Suppressor macrophage treated with lipopolysaccharide for 4 hours (primary cell): ENCODE measurements at regions not wholly inside any gene's neighbourhood (a gene's known extent, or its start where the extent isn't known, plus 50 kb on each side); places are given as distances from the start of the nearest gene placed in this dataset.

Experiments used
- DNase-seq: peaks from one replicate; pipeline ENCODE4 v3.0.0-alpha.2; 2020

GRCh38 chr6:53974941-53975340 is 136.3 kb upstream of the MLIP start:
- no peak for DNase-seq

- no peak for DNase-seq
These were observed 135.2 kb upstream of the MLIP start for GRCh38 chr6:53975941-53976615.

DNA sequence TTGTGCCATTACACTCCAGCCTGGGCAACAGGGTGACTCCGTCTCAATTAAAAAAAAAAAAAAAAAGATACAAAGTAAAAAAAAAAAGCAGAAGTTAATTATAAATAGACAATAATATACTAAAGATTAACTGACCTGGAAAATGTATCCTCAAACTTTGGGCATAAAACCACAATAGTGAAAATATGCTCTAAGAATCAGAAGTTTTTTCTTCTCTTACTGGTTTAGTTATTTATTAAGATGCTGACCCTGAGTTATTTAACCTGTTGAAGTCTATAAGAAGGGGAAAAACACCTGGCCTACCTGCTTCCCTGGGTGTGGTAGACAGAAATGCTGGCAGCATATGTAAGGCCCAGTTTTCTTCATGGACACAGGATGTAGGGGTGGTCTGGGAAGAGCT is 133.7 kb upstream of the MLIP start:
- DNase-seq = no peak

GRCh38 chr6:53979468-53980067 is 131.7 kb upstream of the MLIP start:
- DNase-seq = peak; percentile 49

DNA sequence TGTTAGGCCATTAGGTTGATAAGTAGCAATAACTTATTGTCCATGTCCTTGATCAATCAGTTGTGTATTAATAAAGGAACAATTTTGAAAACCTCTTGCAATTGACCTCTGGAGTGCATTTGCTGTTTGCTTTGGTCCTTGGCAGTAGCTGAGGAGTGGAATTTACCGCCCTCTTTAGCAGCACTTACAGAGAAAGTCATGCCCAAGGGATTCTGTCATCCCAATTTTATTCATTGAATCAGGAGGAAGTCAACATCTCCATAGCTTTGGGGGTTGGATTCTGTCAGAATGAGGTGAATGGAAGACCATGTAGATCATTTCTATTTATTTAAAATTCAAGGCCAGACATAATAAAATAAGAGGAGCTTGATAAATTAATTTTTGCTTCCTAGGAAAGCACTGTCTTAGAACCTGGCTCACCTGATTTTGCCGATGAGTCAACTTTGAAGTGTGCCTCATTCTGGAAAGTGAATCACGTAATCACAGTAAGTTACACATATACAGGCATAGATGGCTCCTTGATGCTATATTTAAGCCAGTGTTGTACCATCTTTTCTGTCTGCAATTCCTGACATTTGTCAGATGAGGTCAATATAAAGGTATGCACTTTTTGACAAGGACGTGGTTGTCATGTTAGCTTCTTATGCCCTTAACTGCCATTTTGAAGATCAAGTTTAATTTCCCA is 128.7 kb upstream of the MLIP start:
- no peak for DNase-seq

DNA sequence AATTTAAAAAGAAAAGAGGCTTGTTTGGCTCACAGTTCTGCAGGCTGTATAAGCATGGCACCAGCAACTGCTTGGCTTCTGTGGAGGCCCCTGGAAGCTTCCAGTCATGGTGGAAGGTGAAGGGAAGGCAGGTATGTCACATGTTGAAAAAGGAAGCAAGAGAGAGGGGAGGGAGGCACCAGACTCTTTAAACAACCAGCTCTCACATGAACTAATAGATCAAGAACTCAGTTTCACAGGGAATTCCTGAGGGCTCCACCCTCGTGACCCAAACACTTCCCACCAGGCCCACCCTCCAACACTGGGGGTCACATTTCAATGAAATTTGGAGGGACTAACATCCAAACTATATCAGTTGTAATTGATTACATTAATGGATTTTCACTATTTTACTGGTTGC is 127.9 kb upstream of the MLIP start:
- DNase-seq = no peak

DNA sequence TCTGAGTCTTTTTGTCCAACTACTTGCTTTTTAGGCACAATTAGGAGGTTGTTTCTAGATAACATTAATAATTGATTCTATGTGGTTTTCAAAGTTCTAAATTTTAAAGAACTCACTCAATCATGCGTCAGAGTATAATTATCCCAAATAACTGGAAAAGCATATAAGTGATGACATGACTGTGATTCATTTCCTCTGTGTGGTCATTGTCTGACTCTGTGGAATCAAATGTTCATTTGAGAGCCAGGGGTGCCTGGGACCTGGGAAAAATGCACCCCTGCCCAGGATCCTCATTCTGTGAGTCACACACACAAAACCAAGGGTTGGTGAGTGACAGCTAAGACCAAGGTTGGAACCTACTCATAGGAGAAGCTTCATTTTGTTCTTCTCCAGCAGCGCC is 127.1 kb upstream of the MLIP start:
- DNase-seq = peak; percentile 1

GRCh38 chr6:53984581-53984980 is 126.7 kb upstream of the MLIP start:
- DNase-seq = no peak

GRCh38 chr6:53985366-53985765 is 125.9 kb upstream of the MLIP start:
- no peak for DNase-seq

DNA sequence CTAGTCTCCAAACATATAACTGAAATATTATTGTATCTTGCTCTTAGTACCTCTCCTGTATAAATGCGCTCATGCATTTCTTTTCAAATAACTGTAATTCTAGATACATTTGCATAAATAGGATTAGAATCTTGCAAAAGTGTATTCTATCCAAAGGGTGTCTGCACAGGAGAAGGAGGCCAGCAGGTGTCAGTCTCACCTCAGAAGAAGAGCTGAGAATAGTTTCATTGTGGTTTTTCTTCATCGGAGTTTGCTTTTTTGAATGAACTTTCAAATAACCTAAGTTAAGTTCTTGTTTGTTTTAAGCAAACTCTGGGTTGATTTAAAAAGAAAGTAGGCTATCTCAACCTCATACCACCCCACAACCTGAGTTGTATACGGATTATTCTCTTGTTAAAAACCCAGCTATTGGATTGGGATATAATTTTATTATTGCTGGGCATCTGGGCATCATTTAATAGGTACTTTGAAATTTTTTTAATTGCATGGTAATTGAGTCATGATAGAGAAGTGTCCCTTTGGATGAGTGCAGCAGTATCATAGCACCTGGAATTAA is 125.0 kb upstream of the MLIP start:
- no peak for DNase-seq

- DNase-seq = no peak
These were observed 124.3 kb upstream of the MLIP start for GRCh38 chr6:53986721-53987521.

DNA sequence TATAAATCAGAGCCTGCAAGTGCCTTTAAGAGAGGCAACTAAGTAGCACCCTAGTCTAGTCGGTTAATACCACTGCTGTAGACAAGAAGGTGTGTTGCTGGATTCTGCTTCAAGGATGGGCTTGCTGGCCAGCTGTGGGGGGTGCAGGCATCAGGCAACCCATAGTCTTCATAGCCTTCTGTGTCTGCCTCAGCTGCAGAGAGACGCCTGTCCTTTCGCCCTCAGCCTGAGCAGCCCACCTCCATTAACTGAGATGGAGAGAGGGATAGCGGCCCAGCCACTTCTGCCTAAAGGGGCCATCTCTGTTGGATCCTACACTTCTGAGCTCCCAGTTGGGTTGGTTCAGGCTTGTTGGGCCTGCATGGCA is 123.7 kb upstream of the MLIP start:
- DNase-seq = no peak

- no peak for DNase-seq
These were observed 121.7 kb upstream of the MLIP start for GRCh38 chr6:53989504-53989903.

- no peak for DNase-seq
These were observed 118.7 kb upstream of the MLIP start for GRCh38 chr6:53992522-53992921.

DNA sequence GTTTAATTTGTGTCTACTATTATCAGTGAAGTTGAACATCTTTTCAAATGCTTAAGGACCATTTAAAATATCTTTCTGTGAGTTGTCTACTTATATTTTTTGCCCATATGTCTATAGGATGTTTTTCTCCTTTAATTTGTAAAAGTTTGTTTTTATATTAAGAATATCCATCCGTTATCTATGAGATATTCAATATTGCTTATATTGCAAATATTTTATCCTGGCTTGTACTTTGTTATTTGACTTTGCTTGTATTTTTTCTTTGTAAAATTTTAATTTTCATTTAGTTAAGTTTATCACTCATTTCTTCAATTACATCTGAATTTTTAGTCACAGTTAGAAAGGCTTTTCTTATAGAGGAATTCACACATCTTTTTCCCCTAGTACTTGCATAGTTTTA is 117.0 kb upstream of the MLIP start:
- no peak for DNase-seq

GRCh38 chr6:53995935-53996334 is 115.3 kb upstream of the MLIP start:
- no peak for DNase-seq

GRCh38 chr6:53998303-53998702 is 112.9 kb upstream of the MLIP start:
- DNase-seq = no peak

DNA sequence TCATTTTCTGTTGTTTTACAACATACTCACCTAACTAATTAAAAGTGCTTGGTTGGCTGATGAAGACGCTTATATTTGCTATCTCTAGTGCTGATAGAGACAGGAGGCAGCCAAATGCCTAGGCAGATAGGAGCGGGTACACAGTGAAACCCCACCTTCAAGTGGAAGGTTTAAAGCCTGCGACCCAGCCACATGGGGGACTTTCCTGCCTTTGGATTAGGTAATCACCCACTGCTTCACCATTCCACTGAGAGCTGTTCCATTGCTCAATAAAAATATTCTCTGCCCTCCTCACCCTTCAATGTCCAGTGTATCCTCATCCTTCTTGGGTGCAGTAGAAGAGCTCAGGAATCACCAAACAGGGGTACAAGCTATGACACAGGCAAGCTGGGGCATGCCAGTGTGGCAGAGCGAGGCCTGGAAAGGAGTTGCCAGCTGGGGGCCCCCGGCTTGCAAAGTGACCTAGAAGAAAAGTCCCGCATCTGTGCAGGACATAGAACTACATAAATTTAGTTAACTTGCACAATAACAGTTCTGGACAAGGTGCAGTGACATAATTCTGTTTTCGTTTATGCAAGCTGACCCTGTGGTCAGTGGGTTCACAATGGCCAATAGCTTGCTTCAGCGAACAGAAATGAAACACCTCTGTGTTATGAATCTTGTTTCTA is 112.0 kb upstream of the MLIP start:
- no peak for DNase-seq

DNA sequence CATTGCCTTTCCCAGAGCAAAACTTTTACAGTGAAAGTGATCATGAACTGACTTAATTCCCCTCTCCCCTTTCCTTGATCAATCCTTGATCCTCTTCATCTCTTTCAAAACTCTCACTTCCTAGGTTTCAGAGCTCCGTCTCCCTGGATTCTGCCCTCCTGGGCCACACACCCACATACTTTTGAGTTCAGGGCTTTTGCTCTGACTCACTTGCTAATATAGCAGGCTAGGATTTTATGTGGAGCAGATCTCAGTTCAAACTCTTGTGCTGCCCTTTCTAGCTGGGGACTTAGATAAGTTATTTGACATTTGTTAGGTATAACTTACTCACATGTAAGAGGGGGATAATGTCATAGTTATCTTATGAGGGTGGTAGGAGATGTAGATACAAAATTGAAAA is 109.1 kb upstream of the MLIP start:
- no peak for DNase-seq

- no peak for DNase-seq
These were observed 107.9 kb upstream of the MLIP start for GRCh38 chr6:54003316-54003715.

DNA sequence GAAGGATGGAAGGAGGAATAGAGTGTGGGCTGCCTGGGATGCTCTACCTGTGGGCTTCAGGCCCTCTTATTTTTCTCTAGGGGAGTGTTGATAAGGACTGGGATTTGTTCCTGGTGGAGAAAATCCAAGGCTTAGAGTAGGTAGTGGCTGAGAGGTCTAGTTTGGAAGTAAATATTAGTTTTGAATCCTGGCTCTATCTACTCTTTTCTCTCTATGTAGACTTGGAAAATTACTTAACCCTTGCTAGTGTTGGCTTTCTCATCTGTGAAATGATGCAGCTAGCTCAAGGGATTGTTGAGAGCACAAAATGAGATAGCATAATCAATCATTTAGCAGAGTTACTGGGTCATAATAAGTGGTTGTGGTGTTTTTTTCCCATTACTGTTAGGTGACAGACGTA is 102.7 kb upstream of the MLIP start:
- no peak for DNase-seq

GRCh38 chr6:54009052-54009654 is 102.1 kb upstream of the MLIP start:
- DNase-seq = no peak
